ENCODE measurements at regions not wholly inside any gene's neighbourhood (a gene's known extent, or its start where the extent isn't known, plus 50 kb on each side); places are given as distances from the start of the nearest gene placed in this dataset.

DNA sequence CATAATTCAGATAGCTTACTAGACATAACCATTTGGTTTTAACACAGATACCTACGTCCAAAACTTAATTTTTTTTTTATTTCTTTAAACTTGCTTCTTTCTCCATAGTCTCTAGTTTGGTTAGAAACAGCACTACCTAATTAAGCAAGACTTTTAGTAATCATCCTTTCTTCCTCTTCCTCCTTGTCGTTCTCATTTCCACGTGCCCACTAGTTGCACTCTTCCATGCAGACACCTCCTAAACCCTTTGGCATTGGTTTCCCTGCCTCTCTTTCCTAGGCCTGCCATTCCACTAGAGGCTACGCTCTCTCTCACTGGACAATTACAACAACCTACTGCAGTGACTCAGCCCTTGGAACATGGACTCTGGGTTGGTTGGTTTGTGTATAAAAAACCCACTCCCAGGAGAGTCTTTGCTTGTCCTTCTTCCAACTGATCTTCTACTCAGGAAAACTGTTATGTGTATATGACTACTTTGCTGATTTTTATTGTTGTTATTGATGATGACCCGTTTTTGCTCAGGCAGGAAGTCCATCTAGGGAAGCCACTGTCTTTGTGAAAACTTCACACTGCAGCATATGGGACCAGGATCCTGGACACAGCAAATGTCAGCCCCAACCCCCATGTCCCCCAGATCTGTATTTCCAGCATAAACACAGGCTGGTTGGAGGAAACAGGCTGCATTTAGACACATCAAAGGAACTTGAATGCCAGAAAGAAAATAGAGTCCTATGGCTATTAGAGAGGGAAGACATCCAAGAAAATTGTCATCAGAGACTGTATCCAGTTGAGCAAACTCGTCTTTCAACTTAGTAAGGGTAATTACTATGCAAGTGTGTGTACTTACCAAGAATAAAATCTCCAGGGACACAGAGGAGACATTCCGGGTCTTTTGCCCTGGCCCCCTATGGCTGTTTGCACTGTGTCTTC is 503.2 kb downstream of the GADD45G start (continued):
- TF ChIP-seq, protein P1, sequence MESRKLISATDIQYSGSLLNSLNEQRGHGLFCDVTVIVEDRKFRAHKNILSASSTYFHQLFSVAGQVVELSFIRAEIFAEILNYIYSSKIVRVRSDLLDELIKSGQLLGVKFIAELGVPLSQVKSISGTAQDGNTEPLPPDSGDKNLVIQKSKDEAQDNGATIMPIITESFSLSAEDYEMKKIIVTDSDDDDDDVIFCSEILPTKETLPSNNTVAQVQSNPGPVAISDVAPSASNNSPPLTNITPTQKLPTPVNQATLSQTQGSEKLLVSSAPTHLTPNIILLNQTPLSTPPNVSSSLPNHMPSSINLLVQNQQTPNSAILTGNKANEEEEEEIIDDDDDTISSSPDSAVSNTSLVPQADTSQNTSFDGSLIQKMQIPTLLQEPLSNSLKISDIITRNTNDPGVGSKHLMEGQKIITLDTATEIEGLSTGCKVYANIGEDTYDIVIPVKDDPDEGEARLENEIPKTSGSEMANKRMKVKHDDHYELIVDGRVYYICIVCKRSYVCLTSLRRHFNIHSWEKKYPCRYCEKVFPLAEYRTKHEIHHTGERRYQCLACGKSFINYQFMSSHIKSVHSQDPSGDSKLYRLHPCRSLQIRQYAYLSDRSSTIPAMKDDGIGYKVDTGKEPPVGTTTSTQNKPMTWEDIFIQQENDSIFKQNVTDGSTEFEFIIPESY (IDR thresholded peaks at IDR 0.05; ENCODE audit: borderline replicate concordance, low read depth), result no peak
- no peak for TF ChIP-seq GATA2 (CRISPR knock-in tag; IDR thresholded peaks at IDR 0.05)
- TF ChIP-seq MXI1 (IDR thresholded peaks at IDR 0.05; ENCODE audit: low read depth, low read length), result no peak
- no peak for TF ChIP-seq SIN3A (IDR thresholded peaks at IDR 0.05; ENCODE audit: borderline replicate concordance, low read depth, low read length)
- TF ChIP-seq RFX5 (IDR thresholded peaks at IDR 0.05; ENCODE audit: low read length), result no peak
- TF ChIP-seq YY1 (IDR thresholded peaks at IDR 0.05; ENCODE audit: low read depth), result no peak
- no peak for TF ChIP-seq EP300 (IDR thresholded peaks at IDR 0.05; ENCODE audit: borderline replicate concordance in 1 of 2, low read depth in 1 of 2, low read length in 1 of 2)
- TF ChIP-seq RXRA (IDR thresholded peaks at IDR 0.05; ENCODE audit: borderline replicate concordance, low read depth), result no peak

DNA sequence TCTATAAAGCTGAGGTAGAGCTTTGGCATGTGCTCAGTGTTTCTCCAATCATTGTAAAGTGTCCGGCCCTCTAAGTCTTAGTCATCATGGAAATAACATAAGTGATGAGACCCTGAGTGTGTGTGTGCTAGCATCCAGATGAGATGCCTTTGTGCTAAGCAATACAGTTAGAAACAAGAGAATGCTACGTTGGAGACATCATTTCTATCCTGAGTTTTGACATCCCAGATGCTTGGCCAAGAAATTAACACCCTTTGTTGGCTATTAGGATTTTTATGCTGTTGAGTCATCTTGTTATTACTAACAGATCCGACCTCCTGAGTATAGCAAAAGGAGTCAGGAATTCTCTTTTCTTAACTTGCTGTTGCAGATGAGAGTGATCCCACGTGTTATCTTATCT is 508.0 kb downstream of the GADD45G start:
- Histone ChIP-seq H3K9ac (no peak overlapping the region), H3K4me1 (ENCODE audit: control insufficient read depth in 1 of 2, insufficient read depth in 2 of 2, low read depth in 1 of 2, low read length in 1 of 2) (no peaks in the 10 kb centered on the region), H3K36me3 (replicated peaks in 1 of 2; ENCODE audit: control insufficient read depth in 1 of 2, insufficient read depth in 2 of 2, low read length in 1 of 2) (no peaks in the 10 kb centered on the region), H4K20me1 (ENCODE audit: insufficient read depth) (no peaks in the 10 kb centered on the region), H3K4me3 (ENCODE audit: low read depth in 2 of 2, low read length in 1 of 2) (no peak overlapping the region), H3K27me3 (ENCODE audit: insufficient read depth) (no peaks in the 10 kb centered on the region), H3K79me2 (ENCODE audit: insufficient read depth) (no peaks in the 10 kb centered on the region), H3K27ac (ENCODE audit: low read depth in 2 of 2, low read length in 1 of 2) (no peak overlapping the region), H3K4me2 (no peak overlapping the region), H3K9me2 (no peaks in the 10 kb centered on the region), H3F3A (replicated peaks; ENCODE audit: insufficient read depth) (no peaks in the 10 kb centered on the region), H2AFZ (ENCODE audit: low read depth) (no peak overlapping the region), H3K9me3 (no peaks in the 10 kb centered on the region)
- 8% methylated on average over 4 of the region's 4 CpGs for WGBS (ENCODE audit: low lambda C conversion rate)
- TF ChIP-seq, protein P2, sequence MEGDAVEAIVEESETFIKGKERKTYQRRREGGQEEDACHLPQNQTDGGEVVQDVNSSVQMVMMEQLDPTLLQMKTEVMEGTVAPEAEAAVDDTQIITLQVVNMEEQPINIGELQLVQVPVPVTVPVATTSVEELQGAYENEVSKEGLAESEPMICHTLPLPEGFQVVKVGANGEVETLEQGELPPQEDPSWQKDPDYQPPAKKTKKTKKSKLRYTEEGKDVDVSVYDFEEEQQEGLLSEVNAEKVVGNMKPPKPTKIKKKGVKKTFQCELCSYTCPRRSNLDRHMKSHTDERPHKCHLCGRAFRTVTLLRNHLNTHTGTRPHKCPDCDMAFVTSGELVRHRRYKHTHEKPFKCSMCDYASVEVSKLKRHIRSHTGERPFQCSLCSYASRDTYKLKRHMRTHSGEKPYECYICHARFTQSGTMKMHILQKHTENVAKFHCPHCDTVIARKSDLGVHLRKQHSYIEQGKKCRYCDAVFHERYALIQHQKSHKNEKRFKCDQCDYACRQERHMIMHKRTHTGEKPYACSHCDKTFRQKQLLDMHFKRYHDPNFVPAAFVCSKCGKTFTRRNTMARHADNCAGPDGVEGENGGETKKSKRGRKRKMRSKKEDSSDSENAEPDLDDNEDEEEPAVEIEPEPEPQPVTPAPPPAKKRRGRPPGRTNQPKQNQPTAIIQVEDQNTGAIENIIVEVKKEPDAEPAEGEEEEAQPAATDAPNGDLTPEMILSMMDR (IDR thresholded peaks at IDR 0.05), result no peak
- TF ChIP-seq, protein P3, sequence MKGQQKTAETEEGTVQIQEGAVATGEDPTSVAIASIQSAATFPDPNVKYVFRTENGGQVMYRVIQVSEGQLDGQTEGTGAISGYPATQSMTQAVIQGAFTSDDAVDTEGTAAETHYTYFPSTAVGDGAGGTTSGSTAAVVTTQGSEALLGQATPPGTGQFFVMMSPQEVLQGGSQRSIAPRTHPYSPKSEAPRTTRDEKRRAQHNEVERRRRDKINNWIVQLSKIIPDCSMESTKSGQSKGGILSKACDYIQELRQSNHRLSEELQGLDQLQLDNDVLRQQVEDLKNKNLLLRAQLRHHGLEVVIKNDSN (IDR thresholded peaks at IDR 0.05; ENCODE audit: borderline replicate concordance, low read depth), result no peak
- TF ChIP-seq FOXJ3 (CRISPR knock-in tag; IDR thresholded peaks at IDR 0.05) (no peak), RFX5 (IDR thresholded peaks at IDR 0.05; ENCODE audit: low read length) (no peak), TEAD4 (IDR thresholded peaks at IDR 0.05; ENCODE audit: borderline replicate concordance, insufficient read depth) (no peak), RCOR1 (IDR thresholded peaks at IDR 0.05; ENCODE audit: low read length) (no peak)
- TF ChIP-seq, protein P4, sequence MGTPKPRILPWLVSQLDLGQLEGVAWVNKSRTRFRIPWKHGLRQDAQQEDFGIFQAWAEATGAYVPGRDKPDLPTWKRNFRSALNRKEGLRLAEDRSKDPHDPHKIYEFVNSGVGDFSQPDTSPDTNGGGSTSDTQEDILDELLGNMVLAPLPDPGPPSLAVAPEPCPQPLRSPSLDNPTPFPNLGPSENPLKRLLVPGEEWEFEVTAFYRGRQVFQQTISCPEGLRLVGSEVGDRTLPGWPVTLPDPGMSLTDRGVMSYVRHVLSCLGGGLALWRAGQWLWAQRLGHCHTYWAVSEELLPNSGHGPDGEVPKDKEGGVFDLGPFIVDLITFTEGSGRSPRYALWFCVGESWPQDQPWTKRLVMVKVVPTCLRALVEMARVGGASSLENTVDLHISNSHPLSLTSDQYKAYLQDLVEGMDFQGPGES (IDR thresholded peaks at IDR 0.05; ENCODE audit: low read depth, low read length), result no peak
- CTCF ChIA-PET, result interaction anchor here (0.6 to 4.6 kb wide), 5 partner anchors 12 to 1300 kb away, joined by 3 to 22 read pairs (median 5); no protein-coding TSS in a partner anchor
- POLR2A ChIA-PET, result no interaction called here
- DNase-seq, result no peak

All from SK-N-SH (cell line).